K562 (cell line): ENCODE measurements at regions not wholly inside any gene's neighbourhood (a gene's known extent, or its start where the extent isn't known, plus 50 kb on each side); places are given as distances from the start of the nearest gene placed in this dataset.

Source experiments
- POLR2A ChIP-seq: fragments of 450-650 bp; conservative IDR thresholded peaks from 2 replicates; pipeline ENCODE4 v1.6.1; 2016
- RFX5 ChIP-seq: IDR thresholded peaks from 2 replicates; pipeline ENCODE4 v1.6.1; 2011; ENCODE audit warnings: low read depth, mild to moderate bottlenecking, improper control_type of control experiment, low read length
- TF ChIP-seq, protein P1 (sequence below), 3 experiments: IDR thresholded peaks in 2 of 3; conservative IDR thresholded peaks in 1 of 3; 2 replicates each; pipeline ENCODE4 v1.5.1; 2011 to 2012; ENCODE audit warnings: low read length in 3 of 3, mild to moderate bottlenecking in 3 of 3, control low read depth in 2 of 3, improper control_type of control experiment in 1 of 3, inconsistent platforms in 1 of 3, low read depth in 1 of 3, mixed read lengths in 1 of 3, moderate library complexity in 1 of 3; ENCODE audit not compliant: insufficient read depth in 2 of 3

DNA sequence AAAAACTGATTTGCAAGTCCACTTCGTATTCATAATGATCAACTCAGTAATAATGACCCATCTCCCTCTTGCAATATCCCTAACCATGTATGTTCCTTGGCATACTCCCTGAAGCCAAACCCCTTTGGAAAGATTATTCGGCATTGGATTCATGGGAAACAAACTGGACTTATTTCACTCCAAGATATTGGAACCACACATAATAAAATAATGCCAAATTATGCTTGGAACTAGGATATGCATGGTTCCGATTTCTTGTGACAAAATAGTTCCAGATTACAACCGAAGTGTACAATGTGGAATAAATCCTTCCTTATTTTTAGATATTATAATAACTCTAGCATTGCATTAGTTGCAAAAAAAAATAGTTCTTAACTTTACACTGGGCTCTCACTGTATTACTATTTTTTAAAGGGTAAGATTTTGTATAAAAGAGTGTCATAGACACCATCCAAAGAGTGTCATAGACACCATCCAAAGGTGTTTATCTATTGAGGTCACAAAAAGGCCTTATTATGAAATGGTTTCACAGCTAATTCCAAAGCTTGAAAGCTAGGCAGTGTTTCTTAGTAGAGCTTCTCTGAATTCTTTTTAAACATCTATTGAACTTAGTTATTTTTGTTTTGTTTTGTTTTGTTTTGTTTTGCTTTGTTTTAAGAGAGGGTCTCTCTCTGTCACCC lies 410.9 kb upstream of the JARID2 start:
- TF ChIP-seq RFX5 = no peak
- TF ChIP-seq POLR2A = no peak
- TF ChIP-seq, protein P1, sequence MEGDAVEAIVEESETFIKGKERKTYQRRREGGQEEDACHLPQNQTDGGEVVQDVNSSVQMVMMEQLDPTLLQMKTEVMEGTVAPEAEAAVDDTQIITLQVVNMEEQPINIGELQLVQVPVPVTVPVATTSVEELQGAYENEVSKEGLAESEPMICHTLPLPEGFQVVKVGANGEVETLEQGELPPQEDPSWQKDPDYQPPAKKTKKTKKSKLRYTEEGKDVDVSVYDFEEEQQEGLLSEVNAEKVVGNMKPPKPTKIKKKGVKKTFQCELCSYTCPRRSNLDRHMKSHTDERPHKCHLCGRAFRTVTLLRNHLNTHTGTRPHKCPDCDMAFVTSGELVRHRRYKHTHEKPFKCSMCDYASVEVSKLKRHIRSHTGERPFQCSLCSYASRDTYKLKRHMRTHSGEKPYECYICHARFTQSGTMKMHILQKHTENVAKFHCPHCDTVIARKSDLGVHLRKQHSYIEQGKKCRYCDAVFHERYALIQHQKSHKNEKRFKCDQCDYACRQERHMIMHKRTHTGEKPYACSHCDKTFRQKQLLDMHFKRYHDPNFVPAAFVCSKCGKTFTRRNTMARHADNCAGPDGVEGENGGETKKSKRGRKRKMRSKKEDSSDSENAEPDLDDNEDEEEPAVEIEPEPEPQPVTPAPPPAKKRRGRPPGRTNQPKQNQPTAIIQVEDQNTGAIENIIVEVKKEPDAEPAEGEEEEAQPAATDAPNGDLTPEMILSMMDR (IDR thresholded peaks at IDR 0.05 in 2 of 3, conservative IDR thresholded peaks at IDR 0.05 in 1 of 3; ENCODE audit: insufficient read depth in 2 of 3, low read depth in 1 of 3, low read length in 3 of 3) = no peak
